Stimulated activated CD4-positive, alpha-beta T cell treated with anti-CD3 and anti-CD28 coated beads, Interleukin-1b, Interleukin-23, amount 100 ng/mL, for 24 hours (primary cell): ENCODE measurements at regions not wholly inside any gene's neighbourhood (a gene's known extent, or its start where the extent isn't known, plus 50 kb on each side); places are given as distances from the start of the nearest gene placed in this dataset.

Source experiments
- DNase-seq, 4 experiments: peaks; one replicate each; pipeline ENCODE4 v3.0.0-alpha.2; 2020; ENCODE audit warnings: low read depth in 4 of 4, low spot score in 1 of 4

DNA sequence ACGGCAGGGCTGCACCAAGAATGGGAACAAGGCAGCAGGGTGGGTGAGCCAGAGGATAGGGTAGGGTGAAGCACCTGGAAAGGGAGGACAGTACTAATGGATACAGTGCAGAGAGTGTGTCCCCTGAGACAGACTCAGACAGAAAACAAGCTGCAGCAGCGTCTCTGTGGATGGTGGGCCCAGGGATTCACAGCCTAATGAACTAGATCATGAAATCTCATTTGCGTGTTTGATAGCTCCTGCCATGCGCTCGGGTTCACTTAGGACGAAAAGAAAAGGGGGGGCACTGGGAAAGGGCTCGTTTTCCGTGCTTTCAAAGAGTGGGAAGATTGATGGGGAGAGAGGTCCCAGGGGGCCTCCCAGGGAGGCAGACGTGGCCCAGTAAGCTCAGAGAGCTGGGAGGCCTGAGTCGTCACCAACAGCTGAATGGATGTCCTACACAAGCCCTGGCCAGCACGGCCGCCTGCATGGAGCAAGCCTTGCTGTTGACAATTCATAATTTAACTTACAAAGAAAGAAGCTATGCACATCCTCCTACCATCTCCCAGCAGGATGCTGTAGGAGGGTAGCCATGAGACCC is 446.9 kb downstream of the BCOR start:
- no peak for DNase-seq

DNA sequence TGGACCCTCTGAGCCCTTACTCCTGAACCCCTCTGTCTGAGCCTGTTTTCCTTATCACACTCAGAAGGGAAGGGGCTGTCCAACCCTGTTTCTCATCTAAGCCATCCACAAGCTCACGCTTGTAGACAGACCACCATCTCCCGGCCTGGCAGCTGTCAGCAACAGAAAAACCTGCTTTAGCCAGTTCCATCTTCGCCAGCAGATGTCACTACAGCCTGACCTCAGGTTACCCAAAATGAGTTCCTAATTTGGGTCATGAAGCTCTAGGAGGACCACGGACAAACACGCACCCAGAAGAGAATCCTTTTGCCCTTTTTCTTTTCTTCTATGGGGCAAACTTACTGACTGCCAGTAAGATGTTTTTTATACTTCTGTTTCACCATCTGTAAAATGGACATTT is 445.4 kb downstream of the BCOR start:
- peak in 2 of 4 experiments; percentile 1 to 6 for DNase-seq

DNA sequence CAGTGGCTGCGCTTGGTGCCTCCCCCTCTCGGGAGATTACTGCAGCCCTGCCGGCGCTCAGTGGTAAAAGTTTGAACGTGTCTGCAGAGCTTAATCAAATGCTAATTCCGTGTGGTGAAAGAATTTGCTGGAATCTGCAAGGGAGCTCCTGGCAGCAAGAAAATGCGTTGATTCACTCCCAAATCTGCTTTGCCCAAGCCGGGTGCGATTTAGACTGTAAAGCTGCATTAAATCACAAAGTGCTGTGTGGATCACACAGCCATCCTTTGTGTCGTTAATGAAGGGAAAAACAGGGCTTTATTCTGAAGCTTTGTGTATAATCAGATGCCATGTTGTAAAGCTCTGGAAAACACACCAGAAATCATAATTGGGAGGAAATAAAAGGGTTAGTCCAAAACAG is 444.1 kb downstream of the BCOR start:
- no peak for DNase-seq

DNA sequence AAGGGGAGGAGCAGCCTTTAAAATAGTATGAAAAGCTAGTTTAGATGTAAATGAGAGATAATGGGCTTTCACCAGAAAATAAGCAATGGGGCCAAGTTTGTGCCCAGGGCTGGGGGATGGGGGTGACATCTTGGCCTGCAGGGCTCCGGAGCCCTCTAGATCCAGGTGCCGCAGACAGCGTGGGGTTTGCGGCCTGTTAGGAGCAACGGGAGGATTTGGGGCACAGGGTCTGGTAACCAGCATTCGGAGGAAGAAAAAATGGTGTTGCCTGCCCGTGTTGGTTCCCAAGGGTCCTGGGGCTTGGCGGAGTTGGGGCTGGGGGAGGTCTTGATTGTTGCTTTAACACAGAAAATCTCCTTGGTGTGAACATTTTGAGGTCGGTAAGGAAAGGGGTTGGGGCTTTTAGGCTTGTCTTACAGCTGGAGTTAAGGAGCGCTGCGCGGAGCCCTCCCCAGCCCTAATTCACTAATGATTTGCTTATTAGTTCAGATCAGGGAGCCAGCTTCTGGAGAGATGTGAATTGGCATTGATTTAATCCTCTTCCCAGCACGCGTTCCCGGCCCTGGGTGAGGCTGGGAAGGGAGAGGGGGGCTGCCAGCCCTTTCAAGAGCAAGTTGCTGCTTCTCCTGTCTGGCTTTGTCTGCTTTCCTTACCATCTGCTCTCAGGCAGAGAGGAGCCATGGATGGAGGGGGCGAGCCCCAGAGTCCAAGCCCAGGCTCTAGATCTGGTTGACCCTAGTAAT is 443.4 kb downstream of the BCOR start:
- no peak for DNase-seq

DNA sequence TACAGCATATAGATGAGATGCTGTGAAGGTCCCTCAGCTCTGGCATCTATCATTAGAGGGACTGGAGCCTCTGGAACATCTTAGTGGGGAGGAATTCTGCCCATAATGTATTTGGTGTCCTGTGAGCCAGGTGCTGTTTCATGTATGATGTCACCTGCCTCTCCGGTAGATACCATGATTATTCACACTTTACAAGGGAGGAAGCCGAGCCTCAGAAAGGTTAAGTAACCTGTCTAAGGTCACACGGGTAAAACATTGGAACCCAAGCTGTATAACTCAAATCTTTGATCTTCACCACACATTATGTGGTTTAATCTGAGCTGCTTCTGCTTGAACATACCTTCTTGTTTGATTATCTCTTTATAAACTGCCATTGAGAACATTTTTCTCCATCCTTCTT is 442.8 kb downstream of the BCOR start:
- no peak for DNase-seq

DNA sequence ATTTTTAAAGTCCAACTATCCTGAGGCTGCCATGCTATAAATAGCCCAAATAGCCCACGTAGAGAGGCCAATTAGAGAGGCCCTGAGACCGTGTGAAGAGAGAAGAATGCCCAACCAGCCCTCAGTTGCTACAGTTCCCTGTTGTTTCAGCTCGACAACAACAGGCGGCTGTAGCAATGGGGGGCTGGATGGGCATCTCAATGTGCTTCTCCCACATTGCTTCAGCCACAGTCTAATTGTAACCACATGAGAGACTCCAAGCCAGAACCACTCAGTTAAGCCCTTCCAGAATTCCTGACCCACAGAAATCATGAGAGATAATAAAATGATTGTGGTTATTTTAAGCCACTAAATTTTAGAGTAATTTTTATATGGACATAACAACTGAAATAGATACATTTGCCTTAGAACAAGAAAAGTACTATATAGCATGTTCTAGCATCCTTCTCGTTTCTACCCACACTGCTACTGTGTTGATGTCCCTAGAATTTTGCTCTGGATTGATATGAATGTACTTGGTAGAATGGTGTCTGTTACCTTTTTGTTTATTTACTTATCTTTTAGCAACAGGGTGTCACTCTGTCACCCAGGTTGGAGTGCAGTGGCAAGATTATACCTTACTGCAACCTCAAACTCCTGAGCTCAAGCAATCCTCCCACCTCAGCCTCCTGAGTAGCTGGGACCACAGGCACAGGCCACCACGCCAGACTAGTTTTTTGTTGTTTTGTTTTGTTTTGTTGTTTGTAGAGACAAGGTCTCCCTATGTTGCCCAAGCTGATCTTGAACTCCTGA is 436.4 kb downstream of the BCOR start:
- no peak for DNase-seq

DNA sequence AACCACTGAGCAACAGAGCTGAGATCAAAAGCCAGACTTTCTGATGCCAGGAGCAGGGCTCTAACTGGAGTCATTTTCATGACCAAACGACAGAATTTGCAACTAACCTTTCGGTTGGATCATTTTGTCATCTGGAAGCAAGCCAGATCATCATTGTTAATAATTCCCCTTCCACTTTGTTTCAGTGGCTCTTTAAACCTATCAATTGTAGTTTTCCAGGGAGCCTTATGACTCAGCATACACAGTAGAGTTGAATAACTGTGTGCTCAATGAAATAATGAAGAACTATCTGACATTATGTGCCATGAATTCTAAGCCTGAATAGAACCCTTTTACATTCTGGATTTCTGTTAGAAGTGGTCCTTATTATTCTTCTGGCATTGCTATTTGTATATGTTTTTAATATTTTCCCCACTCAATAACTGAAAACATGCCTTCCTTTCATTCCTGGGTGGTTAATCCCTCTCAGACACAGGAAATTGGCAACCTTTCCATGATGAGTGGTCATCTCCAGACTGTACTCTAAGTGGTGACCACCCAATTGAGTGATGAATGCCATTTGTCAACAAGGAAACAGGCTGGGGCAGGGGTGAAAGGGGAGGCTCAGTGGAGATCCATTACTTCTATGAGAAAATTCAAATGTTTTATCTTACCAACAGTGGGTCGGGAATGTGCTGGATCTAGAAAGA is 431.8 kb downstream of the BCOR start:
- no peak for DNase-seq

DNA sequence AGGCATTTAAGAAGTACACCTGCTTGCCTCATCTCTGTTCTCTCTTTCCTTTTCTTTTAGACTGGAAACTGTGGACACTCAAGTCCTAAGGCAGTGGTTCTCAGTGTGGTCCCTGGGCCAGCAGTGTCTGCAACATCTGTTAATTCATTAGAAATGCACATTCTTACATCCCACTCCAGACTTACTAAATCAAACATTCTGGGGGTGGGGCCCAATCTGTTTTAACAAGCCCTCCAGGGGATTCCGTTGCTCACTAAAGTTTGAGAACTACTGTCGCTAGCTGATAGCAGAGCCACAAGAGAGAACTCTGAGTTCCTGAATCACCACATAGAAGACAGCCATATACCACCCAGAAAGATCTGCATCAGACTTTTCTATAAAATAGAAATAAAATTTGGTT is 430.6 kb downstream of the BCOR start:
- no peak for DNase-seq

DNA sequence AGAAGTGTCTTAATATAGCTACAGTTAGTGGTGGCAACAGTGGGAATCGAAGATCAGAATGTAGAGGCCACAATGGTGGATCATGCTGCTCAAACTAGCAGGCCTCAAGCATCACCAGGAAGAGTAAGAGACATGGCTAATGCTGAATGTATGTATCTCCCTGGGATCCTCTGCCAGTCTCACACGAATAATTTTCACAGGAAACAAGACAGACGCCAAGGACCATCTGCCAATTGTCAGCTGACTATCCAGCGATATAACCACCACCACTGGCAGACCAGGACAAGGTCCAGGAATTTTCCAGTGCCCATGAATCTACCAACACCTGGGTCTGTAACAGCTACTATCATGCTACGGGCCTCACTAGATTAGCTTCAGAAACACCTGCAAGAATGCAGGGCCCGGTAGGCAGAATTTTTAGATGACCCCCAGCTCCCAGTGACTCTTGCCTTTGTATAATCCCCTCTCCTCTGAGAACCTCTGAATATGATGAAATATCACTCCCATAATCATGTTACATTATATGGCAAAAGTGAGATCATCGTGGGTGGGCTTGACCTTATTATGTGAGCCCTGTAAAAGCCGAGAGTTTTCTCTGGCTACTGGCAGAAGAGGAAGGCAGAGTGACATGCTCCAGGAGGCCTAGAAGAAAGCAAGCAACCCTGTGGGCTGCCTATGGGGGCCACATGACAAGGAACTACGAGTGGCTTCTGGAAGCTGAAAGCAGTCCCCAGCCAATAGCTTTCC is 429.8 kb downstream of the BCOR start:
- DNase-seq: no peak

DNA sequence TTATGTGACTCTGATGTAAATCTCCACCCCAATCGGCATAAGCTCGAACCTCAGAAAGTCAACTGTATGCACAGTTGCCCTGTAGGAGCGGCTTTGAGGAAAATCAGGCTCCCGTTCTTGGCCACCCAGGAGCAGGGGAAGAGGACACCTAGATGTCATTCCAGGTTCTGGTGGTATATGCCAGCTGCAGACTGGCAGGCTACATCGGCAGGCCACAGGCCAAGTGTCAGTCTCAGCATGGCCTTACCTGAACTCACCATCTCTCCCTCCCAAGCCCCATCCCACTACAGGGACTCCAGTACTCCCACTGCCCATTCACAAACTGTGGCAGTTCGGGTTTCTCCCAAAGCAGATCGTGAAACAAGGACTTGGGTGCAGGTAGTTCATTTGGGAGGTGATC is 428.1 kb downstream of the BCOR start:
- DNase-seq: no peak

DNA sequence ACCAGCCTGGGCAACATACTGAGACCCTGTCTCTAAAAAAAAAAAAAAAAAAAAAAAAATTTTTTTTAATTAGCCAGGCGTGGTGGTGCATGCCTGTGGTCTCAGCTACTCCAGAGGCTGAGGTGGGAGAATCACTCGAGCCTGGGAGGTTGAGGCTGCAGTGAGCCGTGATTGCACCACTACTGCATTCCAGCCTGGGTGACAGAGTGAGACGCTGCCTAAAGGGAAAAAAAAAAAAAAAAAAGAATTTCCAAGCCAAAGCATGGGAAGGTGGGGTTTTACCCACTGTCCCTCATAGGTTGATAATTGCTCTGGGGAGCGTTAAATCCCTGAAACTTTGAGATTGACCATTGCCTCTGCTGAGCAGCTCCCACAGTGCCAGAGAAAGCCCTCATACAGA is 427.5 kb downstream of the BCOR start:
- DNase-seq: no peak

DNA sequence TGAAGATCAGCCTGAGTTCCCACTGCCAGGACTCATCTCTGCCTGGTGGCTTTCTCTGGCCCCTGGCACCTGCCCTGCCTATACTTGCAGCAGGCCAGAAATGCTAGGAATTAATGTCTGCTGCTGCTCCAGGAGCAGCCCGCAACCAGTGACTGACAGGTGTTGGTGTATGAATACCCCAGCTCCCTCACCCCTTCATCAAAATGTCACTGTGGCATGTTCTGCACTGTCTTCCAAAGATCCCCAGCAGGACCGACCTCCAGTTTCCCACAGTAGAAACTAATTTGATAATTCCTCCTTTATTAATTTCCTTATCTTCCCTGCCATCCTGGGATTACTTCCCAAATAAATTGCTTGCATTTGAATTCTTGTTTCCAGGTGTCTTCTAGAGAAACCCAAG is 425.4 kb downstream of the BCOR start:
- no peak for DNase-seq

DNA sequence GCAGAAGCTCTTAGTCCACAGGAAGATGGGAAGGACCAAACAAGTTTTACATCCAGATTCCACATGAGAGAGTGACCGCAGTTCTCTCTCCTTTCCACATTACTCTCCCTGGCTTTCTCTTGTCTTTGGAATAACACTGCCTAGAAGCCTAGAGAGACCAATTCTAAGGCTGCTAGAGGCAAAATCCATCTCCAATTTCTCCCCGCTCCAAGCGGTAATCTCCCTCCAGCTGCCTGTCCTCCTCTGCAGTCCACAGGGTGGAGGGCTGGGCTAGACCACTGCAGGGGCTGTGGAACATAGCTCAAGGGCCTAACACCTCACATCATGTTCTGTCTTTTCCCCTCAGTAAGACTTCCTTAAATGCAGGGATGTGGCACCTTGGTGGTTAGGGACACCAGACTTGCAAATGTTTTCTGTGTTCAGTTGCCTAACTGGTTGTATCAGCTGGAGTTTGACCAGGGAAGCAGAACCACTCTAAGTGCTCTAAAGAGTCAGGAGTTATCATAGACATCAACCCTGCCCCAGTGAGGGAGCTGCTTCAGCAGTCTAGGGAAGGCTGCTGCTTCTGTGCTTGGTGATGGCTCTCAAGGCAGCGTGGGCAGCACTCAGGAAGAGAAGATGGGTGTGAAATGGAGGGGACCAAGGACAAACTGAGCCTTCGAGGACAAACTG is 423.1 kb downstream of the BCOR start:
- DNase-seq: no peak

DNA sequence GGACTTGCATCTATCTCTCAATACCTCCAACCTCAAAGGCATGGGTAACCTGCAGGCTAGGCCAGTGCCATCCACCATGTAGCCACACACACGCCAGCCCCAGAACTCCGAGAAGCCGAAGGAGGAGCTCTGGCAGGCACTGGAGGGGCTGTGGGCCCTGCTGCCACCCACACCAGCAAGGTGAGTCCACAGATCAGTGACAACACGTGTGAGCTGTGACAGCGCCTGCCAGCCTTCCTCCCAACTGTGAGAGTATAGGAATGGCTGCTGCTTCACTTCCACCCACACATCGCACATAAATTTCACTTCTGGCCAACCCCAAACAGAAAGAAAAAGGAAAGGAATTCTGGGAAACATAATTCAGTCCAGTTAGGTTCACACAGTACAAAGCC is 422.6 kb downstream of the BCOR start:
- DNase-seq: no peak

DNA sequence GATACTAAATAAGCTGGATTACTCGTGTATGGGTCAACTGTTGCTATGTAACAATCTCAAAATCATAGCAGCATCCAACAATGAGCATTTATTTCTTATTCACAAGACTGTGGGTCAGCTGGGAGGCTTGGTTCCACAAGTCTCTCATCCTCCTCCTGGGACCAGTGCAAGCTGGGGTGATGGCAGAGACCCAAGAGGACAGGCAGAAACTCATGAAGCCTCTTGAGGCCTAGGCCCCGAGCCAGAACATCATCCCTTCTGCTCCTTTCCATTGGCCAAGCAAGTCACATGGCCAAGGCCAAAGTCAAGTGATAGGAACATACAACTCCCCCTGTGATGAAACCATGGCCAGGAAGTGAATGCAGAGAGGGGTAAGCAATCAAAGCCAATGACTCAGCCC is 422.1 kb downstream of the BCOR start:
- DNase-seq: no peak

DNA sequence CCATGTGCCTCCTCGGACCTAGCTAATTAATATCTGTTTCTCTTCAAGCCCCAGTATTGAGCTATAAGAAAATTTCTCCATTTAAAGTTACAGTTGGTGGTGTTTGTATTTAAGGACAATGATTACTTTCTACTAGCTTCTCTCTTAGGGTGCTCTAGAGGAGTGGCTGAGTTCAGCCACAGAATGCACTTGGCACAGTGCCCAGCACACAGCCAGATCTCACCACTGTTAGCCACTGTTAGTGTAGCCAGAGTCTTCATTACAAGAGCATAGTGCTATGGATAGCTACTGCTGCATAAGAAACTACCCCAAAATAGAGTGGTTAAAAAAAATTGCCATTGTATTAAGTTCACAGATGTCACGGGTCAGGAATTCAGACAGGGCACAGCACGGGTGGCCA is 421.3 kb downstream of the BCOR start:
- no peak for DNase-seq

DNA sequence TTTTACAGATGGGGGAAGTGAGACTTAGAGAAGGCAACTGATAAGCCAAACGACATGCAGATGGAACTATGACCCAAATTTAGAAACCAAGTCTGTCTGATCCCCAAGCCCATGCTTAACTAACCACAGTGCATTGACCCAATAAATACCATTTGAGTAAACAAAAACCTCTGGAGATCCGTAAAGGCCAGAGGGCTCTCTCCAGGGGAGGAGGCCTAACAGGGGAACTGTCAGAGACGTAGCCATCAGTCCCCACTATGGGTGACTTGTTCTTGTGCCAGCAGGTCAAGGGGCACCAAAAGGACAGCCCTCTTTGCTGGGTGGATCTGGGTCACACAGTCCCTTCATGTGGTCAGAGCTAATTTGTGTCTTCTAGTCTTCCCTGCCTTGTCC is 420.2 kb downstream of the BCOR start:
- DNase-seq: no peak

DNA sequence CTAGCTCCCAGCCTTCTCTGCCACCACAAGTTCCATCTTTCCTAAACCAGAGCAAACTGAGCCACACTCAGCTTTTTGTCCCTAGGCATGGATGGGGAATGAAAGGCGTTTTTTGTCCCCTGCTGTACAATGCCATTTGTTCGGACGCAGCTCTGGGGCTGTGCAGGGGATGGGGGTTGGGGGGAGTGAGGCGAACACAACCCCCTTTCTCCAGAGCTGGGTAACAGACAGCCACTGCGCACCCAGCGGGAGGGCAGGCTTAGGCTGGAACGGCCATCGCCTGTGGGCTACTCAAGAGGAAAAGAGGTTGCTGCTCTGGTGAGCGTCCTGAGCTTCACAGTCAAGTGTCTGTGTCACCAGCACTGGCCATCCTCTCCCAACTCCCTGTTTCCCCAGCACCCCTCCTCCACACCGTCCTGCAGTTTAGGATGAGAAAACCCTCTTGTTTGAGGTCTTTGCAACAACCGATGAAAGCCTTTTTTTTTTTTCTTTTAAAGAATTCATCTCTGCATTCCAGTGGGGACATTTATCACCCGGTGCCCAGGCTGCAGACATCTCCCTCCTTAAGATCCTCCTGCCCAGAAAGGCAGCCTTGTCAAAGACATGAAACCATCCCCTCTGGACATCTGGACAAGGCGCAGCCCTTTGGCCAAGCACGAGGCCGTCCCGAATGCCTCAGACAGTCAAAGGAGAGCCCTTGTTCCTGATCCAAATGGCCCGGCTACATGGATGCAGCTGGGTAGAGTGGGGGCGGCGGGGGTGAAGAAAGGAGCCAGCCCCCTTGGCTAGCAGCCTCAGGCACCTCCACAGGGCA is 419.6 kb downstream of the BCOR start:
- no peak for DNase-seq

DNA sequence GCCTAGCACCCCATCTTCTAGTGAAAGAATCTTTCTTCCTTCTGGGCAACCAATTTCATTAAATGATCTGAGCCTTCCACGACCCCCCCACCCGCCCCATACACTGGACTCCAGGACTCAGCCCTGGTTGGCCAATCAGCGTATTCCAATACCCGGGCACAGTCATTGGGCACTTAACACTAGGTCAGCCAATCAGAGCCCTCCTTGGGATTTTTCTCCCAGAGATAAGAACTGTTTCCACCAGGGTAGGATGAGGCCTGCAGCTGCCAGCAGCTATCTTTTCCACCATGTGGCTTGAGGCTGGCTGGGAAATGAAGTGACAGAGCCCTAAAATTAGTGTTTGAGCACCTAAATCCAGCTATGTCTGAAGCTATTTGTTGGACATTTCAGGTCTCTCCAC is 418.8 kb downstream of the BCOR start:
- DNase-seq: no peak
